Immature natural killer cell (primary cell): ENCODE measurements at regions not wholly inside any gene's neighbourhood (a gene's known extent, or its start where the extent isn't known, plus 50 kb on each side); places are given as distances from the start of the nearest gene placed in this dataset.

Experiments used
- DNase-seq, 3 donors: peaks; one replicate each; pipeline ENCODE4 v3.0.0; 2022; ENCODE audit warnings: mixed read lengths in 1 of 3
- H3K27ac Mint-ChIP-seq, 6 donors: one replicate each; pipeline ENCODE4 v1.8.0; 2020; ENCODE audit warnings: mixed read lengths in 6 of 6, mild to moderate bottlenecking in 5 of 6, inconsistent platforms in 4 of 6, moderate library complexity in 3 of 6
- H3K27me3 Mint-ChIP-seq, 3 donors: one replicate each; pipeline ENCODE4 v1.8.0; 2020 to 2021; ENCODE audit warnings: low read depth in 3 of 3, mild to moderate bottlenecking in 3 of 3, mixed read lengths in 3 of 3, moderate library complexity in 3 of 3, inconsistent platforms in 1 of 3
- H3K36me3 Mint-ChIP-seq, 3 donors: one replicate each; pipeline ENCODE4 v1.8.0; 2020; ENCODE audit warnings: mixed read lengths in 3 of 3, inconsistent platforms in 2 of 3, mild to moderate bottlenecking in 2 of 3
- H3K4me1 Mint-ChIP-seq, 2 donors: one replicate each; pipeline ENCODE4 v1.8.0; 2020; ENCODE audit warnings: inconsistent platforms in 2 of 2, mild to moderate bottlenecking in 2 of 2, mixed read lengths in 2 of 2, moderate library complexity in 1 of 2
- H3K4me3 Mint-ChIP-seq, 5 donors: one replicate each; pipeline ENCODE4 v1.8.0; 2020; ENCODE audit warnings: mild to moderate bottlenecking in 5 of 5, mixed read lengths in 5 of 5, inconsistent platforms in 3 of 5, moderate library complexity in 3 of 5
- H3K9me3 Mint-ChIP-seq, 6 donors: one replicate each; pipeline ENCODE4 v1.8.0; 2020; ENCODE audit warnings: mild to moderate bottlenecking in 6 of 6, mixed read lengths in 6 of 6, inconsistent platforms in 4 of 6, moderate library complexity in 3 of 6

DNA sequence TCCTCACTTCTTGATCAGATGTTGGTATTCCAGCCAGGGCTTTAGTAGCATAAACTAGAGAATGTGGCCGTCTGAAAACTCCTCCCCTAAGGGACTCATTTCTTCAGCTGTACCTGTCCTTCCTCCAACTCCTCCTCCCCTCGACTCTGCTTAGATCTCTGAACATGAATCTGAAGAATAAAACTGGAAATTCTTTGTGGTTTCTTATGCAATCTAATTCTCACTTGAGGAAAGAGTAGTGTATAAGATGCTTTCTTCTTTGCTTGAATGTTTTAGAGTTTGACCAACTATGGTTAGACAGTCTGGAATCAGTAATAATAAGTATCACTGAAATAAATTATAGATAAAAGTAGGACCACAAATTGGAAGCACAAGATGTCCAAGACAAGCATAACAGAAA, 128.5 kb downstream of the LRRC70 start:
- Mint-ChIP-seq H3K36me3 (no peaks in the 10 kb centered on the region), H3K27me3 (peaks cover 0 to 3% (median 0%) of the 10 kb centered on the region in 3 donors), H3K4me1 (no peaks in the 10 kb centered on the region), H3K4me3 (no peak overlapping the region), H3K9me3 (peaks cover 0 to 3% (median 0%) of the 10 kb centered on the region in 6 donors), H3K27ac (no peak overlapping the region)
- no peak for DNase-seq

DNA sequence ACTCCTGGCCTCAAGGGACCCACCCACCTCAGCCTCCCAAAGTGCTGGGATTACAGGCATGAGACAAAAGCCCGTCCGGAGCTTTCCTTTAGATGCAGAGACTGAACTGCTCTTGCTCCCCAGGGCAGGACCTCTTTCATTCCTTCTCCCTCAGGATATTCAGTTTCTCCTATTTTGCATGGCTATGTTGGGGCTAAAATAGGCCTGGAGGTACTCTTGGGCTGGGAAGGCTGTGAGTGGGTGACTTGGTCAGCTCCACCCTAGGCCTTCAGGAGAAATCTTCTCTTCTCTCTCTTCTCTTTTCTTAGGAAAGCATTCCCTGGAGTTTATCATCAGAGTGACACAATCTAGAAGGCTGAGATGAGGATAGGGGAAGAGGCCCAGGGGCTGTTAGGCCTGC, 126.4 kb downstream of the LRRC70 start:
- peaks cover 0 to 3% (median 0%) of the 10 kb centered on the region in 3 donors for H3K27me3 Mint-ChIP-seq
- no peak for DNase-seq
- no peak overlapping the region for H3K27ac Mint-ChIP-seq

DNA sequence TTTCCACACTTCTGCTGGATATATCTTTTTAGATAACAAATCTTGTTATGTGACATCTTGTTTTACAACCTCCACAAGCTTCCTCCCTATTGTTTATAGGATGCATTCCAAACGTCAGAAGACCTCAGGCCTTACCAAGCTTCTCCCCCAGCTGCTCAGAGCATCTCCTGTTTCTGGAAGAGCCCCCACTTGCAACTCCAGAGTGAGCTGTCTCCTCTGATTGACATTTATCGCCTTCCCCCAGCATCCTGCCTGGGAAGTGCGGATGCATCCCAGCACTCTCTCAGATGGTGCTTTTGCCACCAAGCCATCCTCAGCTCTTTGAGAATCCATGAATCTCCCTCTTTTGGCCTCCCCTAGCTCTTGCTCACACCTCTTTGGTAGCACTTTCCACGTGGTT, 123.5 kb downstream of the LRRC70 start:
- H3K36me3 Mint-ChIP-seq = no peaks in the 10 kb centered on the region
- DNase-seq = no peak
- no peaks in the 10 kb centered on the region for H3K9me3 Mint-ChIP-seq
- H3K4me1 Mint-ChIP-seq = no peaks in the 10 kb centered on the region
- H3K27ac Mint-ChIP-seq = no peak overlapping the region
- H3K4me3 Mint-ChIP-seq = no peak overlapping the region
- H3K27me3 Mint-ChIP-seq = peaks cover 0 to 2% (median 0%) of the 10 kb centered on the region in 3 donors

More for the DNA sequence above, 126.4 kb downstream of the LRRC70 start:
- no peak overlapping the region for H3K4me3 Mint-ChIP-seq
- H3K36me3 Mint-ChIP-seq = no peaks in the 10 kb centered on the region
- H3K4me1 Mint-ChIP-seq = no peaks in the 10 kb centered on the region
- peaks cover 0 to 3% (median 0%) of the 10 kb centered on the region in 6 donors for H3K9me3 Mint-ChIP-seq

DNA sequence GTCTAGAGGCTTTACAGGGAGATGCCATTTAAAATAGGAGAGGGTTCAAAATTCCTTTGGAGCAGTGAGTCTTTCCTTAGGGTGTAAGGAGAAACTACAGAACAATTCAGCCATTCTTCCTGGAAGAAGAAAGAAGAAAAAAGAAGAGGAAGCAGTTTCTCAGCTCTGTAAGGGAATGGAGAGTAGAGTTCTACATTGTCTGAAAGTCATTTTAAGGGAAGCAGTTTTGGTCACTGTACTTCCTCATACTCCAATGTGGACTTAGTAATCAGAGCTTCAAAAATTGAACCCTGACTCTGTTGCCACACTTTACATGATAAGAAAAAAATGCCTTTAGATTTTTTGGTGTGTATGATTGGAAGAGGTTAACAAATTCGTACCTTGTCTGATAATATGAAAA, 122.4 kb downstream of the LRRC70 start:
- Mint-ChIP-seq H3K4me1 (no peaks in the 10 kb centered on the region), H3K36me3 (no peaks in the 10 kb centered on the region), H3K4me3 (no peak overlapping the region), H3K27ac (no peak overlapping the region), H3K27me3 (peaks cover 0 to 5% (median 0%) of the 10 kb centered on the region in 3 donors), H3K9me3 (no peaks in the 10 kb centered on the region)
- DNase-seq = no peak

DNA sequence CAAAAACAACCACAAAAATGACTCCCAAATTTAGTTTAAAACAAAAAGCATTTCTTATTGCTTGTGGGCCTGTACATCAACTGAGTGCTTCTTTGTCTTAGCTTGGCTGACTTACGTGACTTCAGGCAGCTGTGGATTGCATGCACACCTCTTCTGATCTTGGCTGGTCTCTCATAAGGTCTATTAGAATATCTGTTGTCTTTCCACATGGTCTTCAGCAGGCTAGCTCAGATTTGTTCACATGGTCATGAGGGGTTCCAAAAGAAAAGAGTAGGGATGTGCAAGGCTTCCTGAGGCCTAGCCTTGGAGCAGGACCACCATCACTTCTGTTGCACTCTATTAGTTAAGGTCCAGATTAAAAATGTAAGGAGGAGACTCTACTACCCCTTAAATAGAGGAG, 120.1 kb downstream of the LRRC70 start:
- peaks cover 0 to 4% (median 0%) of the 10 kb centered on the region in 3 donors for H3K27me3 Mint-ChIP-seq

DNA sequence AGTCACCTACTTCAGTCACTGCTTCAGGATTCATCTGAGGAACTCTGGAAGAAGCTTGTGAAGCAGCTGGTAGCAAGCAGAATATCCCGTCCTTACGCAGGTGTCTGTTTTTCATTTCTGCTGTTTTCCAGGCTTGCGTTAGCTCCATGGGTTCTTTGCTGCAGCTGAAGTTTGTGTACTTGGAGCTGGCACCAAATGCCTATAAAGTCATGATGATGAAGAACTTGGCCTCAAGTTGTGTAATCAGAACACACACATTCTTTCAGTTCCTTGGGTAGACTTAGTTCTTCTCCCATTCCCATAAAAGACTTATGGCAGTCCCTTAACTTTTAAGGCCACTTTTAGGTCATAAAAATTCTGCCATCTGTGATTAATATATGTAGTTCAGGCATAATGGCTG, 116.7 kb downstream of the LRRC70 start:
- H3K27ac Mint-ChIP-seq = no peak overlapping the region
- no peaks in the 10 kb centered on the region for H3K36me3 Mint-ChIP-seq
- DNase-seq = no peak
- peaks cover 0 to 4% (median 0%) of the 10 kb centered on the region in 3 donors for H3K27me3 Mint-ChIP-seq
- no peak overlapping the region for H3K4me3 Mint-ChIP-seq
- H3K4me1 Mint-ChIP-seq = peaks cover 4 to 7% of the 10 kb centered on the region in 2 donors
- no peaks in the 10 kb centered on the region for H3K9me3 Mint-ChIP-seq

More for the DNA sequence above, 120.1 kb downstream of the LRRC70 start:
- Mint-ChIP-seq H3K9me3 (no peaks in the 10 kb centered on the region), H3K4me3 (no peak overlapping the region), H3K4me1 (no peaks in the 10 kb centered on the region), H3K27ac (no peak overlapping the region), H3K36me3 (no peaks in the 10 kb centered on the region)
- no peak for DNase-seq

DNA sequence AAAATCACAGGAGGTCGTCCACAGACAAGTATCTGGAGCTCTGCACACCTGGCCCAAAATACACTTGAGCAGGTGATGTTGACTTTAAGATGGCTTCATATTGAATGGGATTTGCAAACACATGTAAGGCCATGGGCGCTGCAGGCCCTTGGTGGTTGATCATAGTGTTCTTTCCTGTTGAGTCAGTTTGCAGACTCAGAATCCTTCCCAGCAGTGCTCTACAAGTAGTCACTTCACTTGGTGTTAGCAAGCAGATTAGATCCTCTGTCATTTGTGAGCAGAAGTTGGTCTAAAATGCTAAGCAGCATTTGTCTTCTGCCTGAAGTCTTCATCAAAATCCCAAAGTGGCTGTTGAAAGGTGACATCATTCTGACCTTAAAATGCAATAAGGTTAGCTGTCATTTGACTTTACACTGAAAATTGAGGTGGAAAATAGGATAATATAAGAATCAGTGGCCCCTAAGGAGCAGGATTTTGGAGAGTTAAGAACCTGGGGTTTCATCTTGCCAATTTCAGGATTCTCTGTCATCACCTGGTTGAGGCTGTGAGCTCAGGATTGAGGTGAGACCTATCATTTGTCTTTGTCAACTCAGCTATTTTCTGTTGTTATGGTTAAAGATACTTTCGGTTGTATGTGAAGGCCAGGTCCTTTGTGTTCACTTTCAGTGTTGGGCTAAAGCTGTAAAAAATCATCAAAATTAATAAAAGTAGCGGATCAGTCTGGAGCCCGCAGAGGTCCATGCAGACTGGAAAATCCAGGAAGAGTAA, 114.5 kb downstream of the LRRC70 start:
- DNase-seq = no peak
- no peaks in the 10 kb centered on the region for H3K9me3 Mint-ChIP-seq
- no peak overlapping the region for H3K4me3 Mint-ChIP-seq
- H3K36me3 Mint-ChIP-seq = no peaks in the 10 kb centered on the region
- peaks cover 10 to 22% of the 10 kb centered on the region in 2 donors for H3K4me1 Mint-ChIP-seq
- peaks cover 0 to 4% (median 0%) of the 10 kb centered on the region in 3 donors for H3K27me3 Mint-ChIP-seq
- H3K27ac Mint-ChIP-seq = no peak overlapping the region

DNA sequence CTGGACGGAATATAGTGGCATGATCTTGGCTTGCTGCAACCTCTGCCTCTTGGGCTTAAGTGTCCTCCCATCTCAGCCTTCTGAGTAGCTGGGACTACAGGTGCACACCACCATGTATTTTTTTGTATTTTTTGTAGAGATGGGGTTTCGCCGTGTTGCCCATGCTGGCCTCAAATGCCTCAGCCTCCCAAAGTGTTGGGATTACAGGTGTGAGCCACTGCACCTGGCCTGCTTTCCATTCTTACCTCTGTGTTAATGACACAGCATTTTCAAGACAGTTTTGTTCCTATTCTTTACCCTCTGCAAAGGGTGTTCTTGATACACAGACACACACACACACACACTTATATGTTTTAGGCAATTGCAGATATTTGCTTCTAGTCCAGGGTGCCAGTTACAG, 113.3 kb downstream of the LRRC70 start:
- Mint-ChIP-seq H3K27ac (no peak overlapping the region), H3K27me3 (peaks cover 0 to 4% (median 2%) of the 10 kb centered on the region in 3 donors), H3K9me3 (no peaks in the 10 kb centered on the region), H3K36me3 (no peaks in the 10 kb centered on the region), H3K4me3 (no peak overlapping the region), H3K4me1 (peaks cover 10 to 22% of the 10 kb centered on the region in 2 donors)
- DNase-seq = no peak

DNA sequence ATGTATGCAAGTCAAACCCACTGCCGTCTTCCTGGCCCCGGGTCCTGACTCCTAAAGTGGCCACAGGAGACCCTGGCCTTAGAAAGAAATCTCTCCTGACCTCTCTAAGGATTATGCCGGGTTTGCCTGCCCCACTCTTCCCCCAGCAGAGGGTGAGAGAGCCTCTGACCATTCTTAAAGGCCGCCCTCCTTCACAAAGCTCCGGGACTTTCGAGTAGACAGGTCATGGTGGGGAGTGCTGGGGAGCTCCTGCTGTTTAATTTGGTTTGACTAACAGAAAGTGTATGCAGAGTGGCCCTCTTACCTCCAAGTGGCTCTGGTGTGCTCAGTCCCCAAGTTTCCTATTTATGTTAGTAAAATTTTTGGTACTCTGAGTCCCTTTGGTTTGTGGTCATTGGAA, 111.8 kb downstream of the LRRC70 start:
- DNase-seq = no peak
- Mint-ChIP-seq H3K4me3 (no peak overlapping the region), H3K9me3 (no peaks in the 10 kb centered on the region), H3K4me1 (peaks cover 10 to 22% of the 10 kb centered on the region in 2 donors), H3K27me3 (peaks cover 0 to 2% (median 0%) of the 10 kb centered on the region in 3 donors), H3K27ac (peak overlapping the region in 1 of 6 donors; percentile 55), H3K36me3 (no peaks in the 10 kb centered on the region)

DNA sequence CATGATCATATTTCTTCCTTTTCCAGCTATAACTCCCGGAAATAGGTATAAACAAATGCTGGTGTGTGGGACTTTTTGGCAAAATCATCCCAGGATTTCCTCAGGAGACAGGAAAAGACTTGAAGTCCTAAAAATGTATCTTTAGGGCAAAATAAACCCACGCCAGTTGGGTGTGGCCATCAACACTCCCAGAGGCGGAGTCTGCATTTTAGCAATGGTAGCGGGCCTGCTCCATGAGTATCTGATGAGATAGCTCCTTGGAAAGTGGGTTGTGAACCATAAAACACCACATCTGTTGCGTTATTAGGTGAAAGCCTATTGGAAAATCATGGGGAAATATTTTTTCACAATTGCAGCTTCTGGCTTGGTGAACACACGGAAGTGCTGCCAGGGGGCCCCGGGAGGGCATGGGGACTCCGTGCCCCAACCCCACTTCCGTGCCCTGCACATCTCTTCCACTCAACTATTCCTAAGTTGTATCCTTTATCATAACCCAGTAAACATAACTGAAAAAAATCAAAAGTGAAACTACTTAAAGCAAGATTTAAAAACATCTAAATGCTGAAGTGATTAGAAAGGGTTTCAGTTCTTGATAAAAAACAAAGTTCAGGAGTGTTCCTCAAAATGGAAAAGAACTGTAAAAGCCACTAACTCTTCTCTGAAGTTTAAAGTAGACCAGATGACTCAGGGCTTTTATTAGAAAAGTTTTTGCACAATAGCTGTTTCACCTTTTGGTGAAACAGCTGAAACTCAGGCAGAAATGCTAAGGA, 111.2 kb downstream of the LRRC70 start:
- Mint-ChIP-seq H3K9me3 (no peaks in the 10 kb centered on the region), H3K27ac (peak overlapping the region in 4 of 6 donors; percentile 2 to 72 (median 31)), H3K4me1 (peaks cover 10 to 22% of the 10 kb centered on the region in 2 donors), H3K36me3 (no peaks in the 10 kb centered on the region), H3K27me3 (peaks cover 0 to 2% (median 0%) of the 10 kb centered on the region in 3 donors), H3K4me3 (peak overlapping the region; percentile 35 to 71 (median 59))
- DNase-seq = no peak

DNA sequence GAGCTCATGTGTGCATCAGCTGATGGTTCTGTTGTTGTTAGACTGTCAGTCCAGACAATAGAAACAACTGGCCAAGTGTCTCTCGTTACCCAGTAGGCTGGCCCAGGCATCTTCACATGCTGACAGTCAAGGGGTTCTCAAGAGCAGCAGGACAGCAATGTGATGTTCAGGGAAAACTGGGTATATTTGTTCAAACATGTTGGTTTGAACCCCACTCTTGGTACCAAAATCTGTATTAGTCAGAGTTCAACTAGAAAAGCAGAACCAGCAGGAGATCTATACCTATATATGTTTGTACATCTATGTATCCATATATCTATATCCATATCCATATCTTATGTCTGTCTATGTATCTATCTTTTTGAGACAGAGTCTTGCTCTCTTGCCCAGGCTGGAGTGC, 108.1 kb downstream of the LRRC70 start:
- Mint-ChIP-seq H3K27me3 (peaks cover 0 to 3% (median 2%) of the 10 kb centered on the region in 3 donors), H3K36me3 (no peaks in the 10 kb centered on the region), H3K4me3 (no peak overlapping the region)

DNA sequence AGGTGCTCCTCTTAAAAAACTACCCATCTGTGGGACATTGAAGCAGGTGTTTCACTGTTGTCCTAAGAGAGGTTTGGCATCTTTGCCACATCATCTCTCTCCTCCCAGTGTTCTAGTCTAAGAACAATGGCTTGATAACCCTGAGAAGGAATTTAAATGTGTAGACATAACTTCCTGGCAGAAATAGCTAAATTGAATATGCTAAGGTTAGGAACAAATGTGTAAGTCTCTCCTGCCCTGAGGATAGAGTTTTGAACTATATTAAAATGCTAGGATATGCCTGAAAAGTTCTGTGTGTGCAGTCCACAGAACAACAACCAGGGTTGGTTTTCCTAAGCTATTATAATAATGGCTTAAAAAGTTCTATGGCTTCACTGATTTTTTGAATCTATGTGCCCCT, 106.6 kb downstream of the LRRC70 start:
- no peak for DNase-seq
- no peak overlapping the region for H3K4me3 Mint-ChIP-seq
- H3K36me3 Mint-ChIP-seq = no peaks in the 10 kb centered on the region
- peaks cover 0 to 3% (median 2%) of the 10 kb centered on the region in 3 donors for H3K27me3 Mint-ChIP-seq
- H3K27ac Mint-ChIP-seq = no peak overlapping the region
- H3K4me1 Mint-ChIP-seq = peaks cover 6 to 14% of the 10 kb centered on the region in 2 donors
- no peaks in the 10 kb centered on the region for H3K9me3 Mint-ChIP-seq

More for the DNA sequence above, 108.1 kb downstream of the LRRC70 start:
- no peak for DNase-seq
- H3K27ac Mint-ChIP-seq = no peak overlapping the region
- H3K9me3 Mint-ChIP-seq = no peaks in the 10 kb centered on the region
- peaks cover 10 to 22% of the 10 kb centered on the region in 2 donors for H3K4me1 Mint-ChIP-seq

DNA sequence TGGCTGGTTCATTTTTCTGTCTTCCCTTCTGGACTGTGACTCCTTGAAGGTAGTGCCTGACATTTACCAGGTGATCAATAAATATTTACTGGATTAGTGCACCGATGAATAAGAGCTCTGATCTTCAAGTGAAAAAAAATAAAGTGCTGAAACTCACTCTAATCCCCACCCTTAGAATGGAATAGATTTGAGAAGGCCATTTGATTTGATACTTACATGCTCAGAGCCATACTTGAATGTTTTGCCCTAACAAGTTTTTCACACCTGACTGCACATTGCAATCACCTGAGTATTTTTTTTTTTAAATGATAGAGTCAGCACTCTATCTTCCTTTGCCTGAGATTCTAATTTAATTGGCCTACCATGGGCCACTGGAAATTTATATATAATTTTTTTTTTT, 105.7 kb downstream of the LRRC70 start:
- Mint-ChIP-seq H3K4me3 (no peak overlapping the region), H3K36me3 (no peaks in the 10 kb centered on the region), H3K27me3 (peaks cover 0 to 3% (median 2%) of the 10 kb centered on the region in 3 donors), H3K4me1 (peaks cover 0 to 6% of the 10 kb centered on the region in 2 donors), H3K9me3 (no peaks in the 10 kb centered on the region), H3K27ac (no peak overlapping the region)
- DNase-seq = no peak

DNA sequence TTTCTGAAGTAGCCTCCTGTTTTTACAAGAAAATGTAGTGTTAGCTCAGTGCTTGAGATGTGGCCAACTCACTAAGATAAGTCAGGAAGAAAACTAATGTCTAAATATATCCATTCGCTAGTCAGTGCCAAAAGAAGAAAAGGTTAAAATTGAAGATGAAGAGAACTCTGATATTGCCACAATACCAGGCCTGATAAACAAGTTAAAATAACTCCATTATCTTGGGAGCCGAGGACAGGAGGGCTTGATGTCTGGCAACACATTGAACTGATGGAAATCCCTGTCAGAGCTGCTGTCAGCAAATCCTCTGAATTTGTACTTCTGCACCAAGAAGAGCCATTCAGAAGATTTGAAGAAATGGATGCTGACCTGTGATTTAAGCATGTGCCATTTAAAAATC, 103.4 kb downstream of the LRRC70 start:
- Mint-ChIP-seq H3K4me1 (no peaks in the 10 kb centered on the region), H3K27me3 (peaks cover 0 to 2% (median 2%) of the 10 kb centered on the region in 3 donors), H3K27ac (no peak overlapping the region), H3K36me3 (peaks cover 4 to 6% (median 5%) of the 10 kb centered on the region in 3 donors), H3K4me3 (no peak overlapping the region), H3K9me3 (peaks cover 0 to 12% (median 4%) of the 10 kb centered on the region in 6 donors)
- no peak for DNase-seq
